ENCODE measurements at regions not wholly inside any gene's neighbourhood (a gene's known extent, or its start where the extent isn't known, plus 50 kb on each side); places are given as distances from the start of the nearest gene placed in this dataset.

- TF ChIP-seq CTCF (IDR thresholded peaks at IDR 0.05; ENCODE audit: control extremely low read depth, extremely low read depth, low read depth, missing control alignments): no peak
- ChIA-PET POLR2A (no interaction called here), CTCF (no interaction called here)
- DNase-seq (ENCODE audit: extremely low spot score): no peak
Measured at GRCh38 chr13:84903391-84903790, 895.8 kb downstream of the SLITRK6 start.

GRCh38 chr13:84902243-84902642 lies 897.0 kb downstream of the SLITRK6 start:
- TF ChIP-seq CTCF (IDR thresholded peaks at IDR 0.05; ENCODE audit: control extremely low read depth, extremely low read depth, low read depth, missing control alignments): no peak
- CTCF ChIA-PET: no interaction called here

GRCh38 chr13:84896128-84896527 lies 903.1 kb downstream of the SLITRK6 start:
- CTCF ChIA-PET: interaction anchor here (0.9 to 1.5 kb wide), 10 partner anchors 11 to 933 kb away, joined by 3 to 4 read pairs (median 3); partner anchors contain the start of gene SLITRK6

More at GRCh38 chr13:84902243-84902642, 897.0 kb downstream of the SLITRK6 start:
- DNase-seq (ENCODE audit: extremely low spot score): no peak
- POLR2A ChIA-PET: no interaction called here

GRCh38 chr13:84894749-84895148 lies 904.5 kb downstream of the SLITRK6 start:
- POLR2A ChIA-PET: no interaction called here

More at GRCh38 chr13:84896128-84896527, 903.1 kb downstream of the SLITRK6 start:
- POLR2A ChIA-PET: no interaction called here
- peak; percentile 64 for TF ChIP-seq CTCF (IDR thresholded peaks at IDR 0.05; ENCODE audit: control extremely low read depth, extremely low read depth, low read depth, missing control alignments)
- peak; percentile 35 for DNase-seq (ENCODE audit: extremely low spot score)

GRCh38 chr13:84885868-84886267 lies 913.4 kb downstream of the SLITRK6 start:
- POLR2A ChIA-PET: no interaction called here

More at GRCh38 chr13:84894749-84895148, 904.5 kb downstream of the SLITRK6 start:
- TF ChIP-seq CTCF (IDR thresholded peaks at IDR 0.05; ENCODE audit: control extremely low read depth, extremely low read depth, low read depth, missing control alignments): no peak
- no peak for DNase-seq (ENCODE audit: extremely low spot score)
- CTCF ChIA-PET: interaction anchor here (0.9 to 1.2 kb wide), 2 partner anchors 10 to 911 kb away, joined by 4 read pairs; no protein-coding TSS in a partner anchor

GRCh38 chr13:84873951-84874350 lies 925.3 kb downstream of the SLITRK6 start:
- ChIA-PET CTCF (no interaction called here), POLR2A (no interaction called here)

More at GRCh38 chr13:84885868-84886267, 913.4 kb downstream of the SLITRK6 start:
- TF ChIP-seq CTCF (IDR thresholded peaks at IDR 0.05; ENCODE audit: control extremely low read depth, extremely low read depth, low read depth, missing control alignments): no peak
- no peak for DNase-seq (ENCODE audit: extremely low spot score)
- CTCF ChIA-PET: interaction anchor here (1.2 kb wide), 1 partner anchor 11 kb away, joined by 3 read pairs; no protein-coding TSS in a partner anchor

More at GRCh38 chr13:84873951-84874350, 925.3 kb downstream of the SLITRK6 start:
- DNase-seq (ENCODE audit: extremely low spot score): no peak
- no peak for TF ChIP-seq CTCF (IDR thresholded peaks at IDR 0.05; ENCODE audit: control extremely low read depth, extremely low read depth, low read depth, missing control alignments)

Data from GM10248 (cell line).